ENCODE measurements at regions not wholly inside any gene's neighbourhood (a gene's known extent, or its start where the extent isn't known, plus 50 kb on each side); places are given as distances from the start of the nearest gene placed in this dataset.
"Not testable (repeated sequence)": the region's sequence is repeated elsewhere in the genome, so short reads cannot be mapped to it uniquely, and the experiment has no call there.

DNA sequence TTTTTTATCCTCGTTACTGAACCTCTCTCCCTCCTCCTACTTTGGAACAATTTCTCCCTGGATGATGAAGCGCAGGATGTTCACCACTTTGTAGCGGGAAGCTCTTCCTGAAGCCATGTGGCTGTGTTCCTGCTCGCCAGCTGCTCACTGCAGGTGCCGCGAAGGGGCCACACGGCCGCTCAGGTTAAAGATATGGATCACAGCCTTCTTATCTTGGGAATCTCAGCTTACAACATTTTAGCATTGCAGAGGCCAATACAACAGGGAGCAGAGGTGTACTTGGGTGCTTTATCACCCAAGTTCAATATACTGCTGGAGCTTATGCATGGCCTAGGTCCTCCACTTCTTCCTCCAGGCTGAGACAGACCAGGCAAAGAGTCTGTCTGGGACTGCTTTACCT, 201.2 kb upstream of the G2E3 start:
- peaks cover 18% of the 10 kb centered on the region for H3K4me1 ChIP-seq (ENCODE audit: control insufficient read depth, insufficient read depth, low read length, poor library complexity, severe bottlenecking)
- H3K36me3 ChIP-seq (ENCODE audit: control insufficient read depth, insufficient read depth, low read length): no peaks in the 10 kb centered on the region
- H3K4me3 ChIP-seq (ENCODE audit: extremely low read depth, insufficient read depth, low read length, poor library complexity, severe bottlenecking): no peak overlapping the region
- WGBS, 2 experiments (ENCODE audit: insufficient coverage in 2 of 2): 91 to 93% methylated on average over 8 of the region's 8 CpGs
- no peak overlapping the region for H3K27ac ChIP-seq (ENCODE audit: low read depth, low read length, severe bottlenecking)
- H3K9me3 ChIP-seq (ENCODE audit: control insufficient read depth, low read length): no peaks in the 10 kb centered on the region

DNA sequence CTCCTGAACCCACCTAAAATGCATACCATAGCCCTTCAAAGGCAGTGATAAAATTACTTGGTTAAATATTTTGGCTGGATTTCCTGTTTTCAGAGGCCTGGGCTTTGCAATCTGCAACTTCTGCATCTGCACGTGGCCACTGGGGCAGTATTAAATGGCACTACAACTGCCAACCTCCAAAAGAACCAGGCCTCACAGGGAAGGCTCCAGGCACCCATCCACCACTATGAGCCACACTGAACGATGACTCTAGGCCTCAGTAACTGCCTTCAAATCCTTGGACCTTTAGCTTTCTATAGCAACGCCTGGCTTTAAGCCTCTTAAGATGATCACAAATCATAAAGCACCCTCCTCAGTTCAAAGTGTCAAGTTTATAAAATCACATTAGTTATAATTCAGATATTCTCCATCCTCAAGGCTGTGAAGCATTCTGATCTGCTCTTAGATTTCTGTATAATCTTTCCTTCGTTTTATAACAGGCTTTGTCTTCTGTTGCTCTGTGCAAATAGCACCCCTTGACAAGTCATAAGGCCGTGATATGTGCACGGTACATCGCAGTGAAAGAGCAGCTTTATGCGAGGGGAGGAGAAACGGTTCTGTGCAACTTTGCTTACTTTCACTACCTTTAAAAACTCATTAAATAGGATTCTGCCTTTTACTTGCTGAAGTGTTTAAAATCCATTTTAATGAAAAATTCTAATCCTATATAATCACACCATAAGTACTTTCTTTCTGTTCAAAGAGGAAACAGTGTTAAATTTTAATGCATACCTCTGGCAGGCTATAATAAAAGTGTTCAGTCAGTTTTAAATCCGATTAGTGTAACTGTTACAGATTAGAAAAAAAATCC, 196.4 kb upstream of the G2E3 start:
- WGBS, 2 experiments (ENCODE audit: insufficient coverage in 2 of 2): 89 to 91% methylated on average over 4 to 8 of the region's 10 CpGs
- no peaks in the 10 kb centered on the region for H3K4me1 ChIP-seq (ENCODE audit: control insufficient read depth, insufficient read depth, low read length, poor library complexity, severe bottlenecking)
- H3K27ac ChIP-seq (ENCODE audit: low read depth, low read length, severe bottlenecking): no peak overlapping the region
- H3K9me3 ChIP-seq (ENCODE audit: control insufficient read depth, low read length): no peaks in the 10 kb centered on the region
- H3K4me3 ChIP-seq (ENCODE audit: extremely low read depth, insufficient read depth, low read length, poor library complexity, severe bottlenecking): no peak overlapping the region
- H3K36me3 ChIP-seq (ENCODE audit: control insufficient read depth, insufficient read depth, low read length): no peaks in the 10 kb centered on the region

DNA sequence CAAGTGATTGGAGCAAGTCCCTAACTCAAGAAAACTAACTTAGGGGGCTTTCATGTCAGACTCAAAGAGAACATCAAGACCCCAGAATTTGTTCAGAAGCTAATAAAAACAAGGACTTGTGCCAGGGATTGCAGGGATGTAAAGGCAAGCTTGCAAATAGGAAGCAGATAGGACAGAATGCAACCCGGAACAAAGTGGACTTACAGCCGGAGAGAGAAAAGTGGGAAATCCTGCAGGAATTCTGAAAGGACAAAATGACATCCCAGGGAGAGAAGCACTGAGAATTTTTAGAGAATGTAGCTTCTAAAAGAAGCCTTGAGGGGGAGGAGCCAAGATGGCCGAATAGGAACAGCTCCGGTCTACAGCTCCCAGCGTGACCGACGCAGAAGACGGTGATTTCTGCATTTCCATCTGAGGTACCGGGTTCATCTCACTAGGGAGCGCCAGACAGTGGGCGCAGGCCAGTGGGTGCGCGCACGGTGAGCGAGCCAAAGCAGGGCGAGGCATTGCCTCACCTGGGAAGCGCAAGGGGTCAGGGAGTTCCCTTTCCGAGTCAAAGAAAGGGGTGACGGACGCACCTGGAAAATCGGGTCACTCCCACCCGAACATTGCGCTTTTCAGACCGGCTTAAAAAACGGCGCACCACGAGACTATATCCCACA, 195.6 kb upstream of the G2E3 start:
- not testable (repeated sequence) for H3K9me3 ChIP-seq (ENCODE audit: control insufficient read depth, low read length); H3K4me1 ChIP-seq (ENCODE audit: control insufficient read depth, insufficient read depth, low read length, poor library complexity, severe bottlenecking); H3K36me3 ChIP-seq (ENCODE audit: control insufficient read depth, insufficient read depth, low read length); H3K27ac ChIP-seq (ENCODE audit: low read depth, low read length, severe bottlenecking); H3K4me3 ChIP-seq (ENCODE audit: extremely low read depth, insufficient read depth, low read length, poor library complexity, severe bottlenecking)
- WGBS, 2 experiments (ENCODE audit: insufficient coverage in 2 of 2): 80 to 92% methylated on average over 5 to 13 of the region's 27 CpGs

DNA sequence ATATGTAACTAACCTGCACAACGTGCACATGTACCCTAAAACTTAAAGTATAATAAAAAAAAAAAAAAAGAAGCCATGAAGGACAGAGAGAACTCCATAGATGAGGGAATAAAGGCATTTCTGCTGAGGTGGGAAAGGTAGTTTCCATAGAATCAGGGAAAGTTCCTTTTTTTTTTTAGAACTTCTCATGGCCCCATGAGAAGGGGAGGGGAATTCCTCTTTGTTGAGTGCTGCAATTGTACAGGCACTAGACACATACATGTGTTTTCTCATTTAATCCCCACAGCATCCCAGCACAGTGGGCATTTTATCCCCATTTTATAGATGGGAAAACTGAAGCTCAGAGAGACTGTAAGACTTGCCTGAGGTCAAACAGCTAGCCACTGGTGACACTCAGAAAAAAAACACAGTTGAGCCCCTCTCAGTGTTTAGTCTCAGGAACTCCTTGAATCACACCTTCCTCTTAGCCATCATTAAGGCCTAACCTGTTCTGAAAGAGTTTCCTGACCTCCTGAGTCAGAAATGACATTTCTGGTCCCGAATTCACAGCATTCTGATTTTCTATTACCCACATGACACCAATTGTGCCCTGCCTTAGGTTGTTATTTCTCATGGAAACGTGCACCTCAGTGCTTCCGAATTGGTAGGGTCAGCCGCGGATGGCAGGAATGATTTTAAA, 189.3 kb upstream of the G2E3 start:
- WGBS, 2 experiments (ENCODE audit: insufficient coverage in 2 of 2): 80 to 88% methylated on average over 1 of the region's 6 CpGs
- H3K27ac ChIP-seq (ENCODE audit: low read depth, low read length, severe bottlenecking): no peak overlapping the region
- no peaks in the 10 kb centered on the region for H3K36me3 ChIP-seq (ENCODE audit: control insufficient read depth, insufficient read depth, low read length)
- H3K4me1 ChIP-seq (ENCODE audit: control insufficient read depth, insufficient read depth, low read length, poor library complexity, severe bottlenecking): no peaks in the 10 kb centered on the region
- H3K4me3 ChIP-seq (ENCODE audit: extremely low read depth, insufficient read depth, low read length, poor library complexity, severe bottlenecking): no peak overlapping the region
- no peaks in the 10 kb centered on the region for H3K9me3 ChIP-seq (ENCODE audit: control insufficient read depth, low read length)

DNA sequence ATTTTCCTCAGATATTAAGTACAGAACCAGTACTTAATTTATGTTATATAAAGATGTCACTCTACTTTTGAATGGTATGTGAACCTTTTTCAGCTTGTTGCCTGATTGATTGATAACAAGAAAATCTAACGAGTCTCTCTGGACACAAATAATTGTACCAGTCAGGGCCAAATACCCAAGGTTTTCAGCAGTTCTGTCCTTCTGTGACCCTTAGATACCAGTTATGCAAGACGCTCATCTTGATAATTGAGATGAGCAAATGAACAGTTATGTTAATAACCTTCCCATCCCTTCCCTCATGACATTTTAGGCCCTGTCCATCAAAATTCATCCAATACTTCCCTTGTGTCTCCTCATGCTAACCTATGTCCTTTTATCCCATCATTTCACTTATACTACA, 185.9 kb upstream of the G2E3 start:
- Histone ChIP-seq H3K4me1 (ENCODE audit: control insufficient read depth, insufficient read depth, low read length, poor library complexity, severe bottlenecking) (no peaks in the 10 kb centered on the region), H3K4me3 (ENCODE audit: extremely low read depth, insufficient read depth, low read length, poor library complexity, severe bottlenecking) (no peak overlapping the region), H3K27ac (ENCODE audit: low read depth, low read length, severe bottlenecking) (no peak overlapping the region), H3K9me3 (ENCODE audit: control insufficient read depth, low read length) (no peaks in the 10 kb centered on the region), H3K36me3 (ENCODE audit: control insufficient read depth, insufficient read depth, low read length) (no peaks in the 10 kb centered on the region)
- WGBS, 2 experiments (ENCODE audit: insufficient coverage in 2 of 2): 80 to 100% methylated on average over 1 of the region's 2 CpGs

DNA sequence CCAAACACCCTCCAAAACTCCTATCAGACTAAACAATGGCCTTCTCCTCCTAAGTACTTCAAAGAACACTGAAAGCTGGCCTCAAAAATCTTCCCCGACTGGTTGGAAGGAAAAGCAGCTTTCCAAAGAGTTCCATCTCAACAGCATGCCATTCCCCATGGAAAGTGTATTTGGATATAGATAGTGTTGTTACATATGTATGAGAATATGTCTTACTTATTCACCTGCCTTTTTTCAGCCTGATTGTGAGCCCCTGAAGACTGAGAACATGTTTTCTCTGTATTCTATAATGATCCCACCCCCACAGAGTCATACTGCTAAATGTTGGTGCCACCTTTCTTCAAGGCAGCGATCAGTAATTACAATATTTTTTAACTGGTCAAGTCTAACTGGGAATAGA, 185.4 kb upstream of the G2E3 start:
- H3K36me3 ChIP-seq (ENCODE audit: control insufficient read depth, insufficient read depth, low read length): no peaks in the 10 kb centered on the region
- 80% methylated on average over 1 of the region's 2 CpGs; no CpG with 5 or more reads in 1 of the 2 experiments for WGBS, 2 experiments (ENCODE audit: insufficient coverage in 2 of 2)
- no peaks in the 10 kb centered on the region for H3K4me1 ChIP-seq (ENCODE audit: control insufficient read depth, insufficient read depth, low read length, poor library complexity, severe bottlenecking)
- no peak overlapping the region for H3K27ac ChIP-seq (ENCODE audit: low read depth, low read length, severe bottlenecking)
- no peak overlapping the region for H3K4me3 ChIP-seq (ENCODE audit: extremely low read depth, insufficient read depth, low read length, poor library complexity, severe bottlenecking)
- H3K9me3 ChIP-seq (ENCODE audit: control insufficient read depth, low read length): no peaks in the 10 kb centered on the region

DNA sequence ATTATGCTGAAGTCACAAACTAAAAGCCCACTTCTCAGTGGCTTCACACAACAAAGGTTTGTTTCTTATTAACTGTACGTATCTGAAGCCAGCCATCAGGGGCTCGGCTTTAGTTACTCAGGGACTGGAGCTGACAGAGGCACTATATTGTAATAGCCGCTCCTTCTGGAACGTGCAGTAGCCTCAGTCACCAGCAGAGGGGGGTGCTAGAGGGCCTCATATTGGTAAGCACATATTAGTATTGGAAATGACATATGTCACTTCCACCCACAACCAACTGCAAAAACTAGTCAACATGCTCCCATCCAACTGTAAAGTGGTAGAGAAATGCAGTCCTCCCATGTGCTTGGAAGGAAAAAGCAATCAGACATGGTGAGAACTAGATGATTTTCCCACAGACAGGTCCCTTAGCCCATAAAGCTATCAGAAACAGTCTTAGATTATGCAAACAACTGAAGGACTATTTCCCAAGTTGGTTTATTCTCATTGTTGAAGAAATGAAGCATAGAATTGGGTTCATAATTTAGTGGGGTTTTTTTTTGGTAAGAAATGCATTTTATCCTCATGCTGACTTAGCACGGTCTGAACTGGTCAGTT, 183.6 kb upstream of the G2E3 start:
- Histone ChIP-seq H3K4me1 (ENCODE audit: control insufficient read depth, insufficient read depth, low read length, poor library complexity, severe bottlenecking) (no peaks in the 10 kb centered on the region), H3K27ac (ENCODE audit: low read depth, low read length, severe bottlenecking) (no peak overlapping the region), H3K4me3 (ENCODE audit: extremely low read depth, insufficient read depth, low read length, poor library complexity, severe bottlenecking) (no peak overlapping the region), H3K9me3 (ENCODE audit: control insufficient read depth, low read length) (no peaks in the 10 kb centered on the region), H3K36me3 (ENCODE audit: control insufficient read depth, insufficient read depth, low read length) (no peaks in the 10 kb centered on the region)
- WGBS, 2 experiments (ENCODE audit: insufficient coverage in 2 of 2): 37 to 42% methylated on average over 2 to 4 of the region's 5 CpGs

DNA sequence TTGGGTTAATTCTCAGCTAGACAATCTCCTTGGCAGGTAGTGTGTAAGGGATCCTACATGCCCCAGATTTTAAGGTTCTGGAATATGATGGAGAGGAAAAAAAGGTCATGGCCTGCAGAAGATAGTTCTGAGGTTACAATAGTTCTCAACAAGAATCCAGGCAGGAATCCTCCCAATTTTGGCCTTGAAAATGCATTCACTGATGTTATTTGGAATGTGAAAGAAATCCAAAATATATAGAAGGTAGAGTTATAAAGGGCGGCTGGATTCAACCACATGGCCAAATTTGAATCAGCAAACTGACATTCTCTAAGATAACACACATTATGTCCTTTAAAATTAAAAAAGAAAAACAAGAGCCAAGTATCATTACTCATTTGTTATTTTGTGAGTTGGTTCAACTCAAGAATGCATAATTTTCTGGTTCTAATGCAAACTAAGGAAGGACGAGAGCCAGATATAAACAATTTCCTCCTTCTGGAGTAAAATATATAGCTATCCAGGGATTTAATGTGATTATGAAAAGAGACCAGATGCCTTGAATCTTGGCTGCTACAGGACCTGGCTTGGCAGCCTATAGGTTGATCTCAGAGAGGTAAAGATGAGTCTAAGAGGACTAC, 177.0 kb upstream of the G2E3 start:
- H3K36me3 ChIP-seq (ENCODE audit: control insufficient read depth, insufficient read depth, low read length): no peaks in the 10 kb centered on the region
- no peaks in the 10 kb centered on the region for H3K9me3 ChIP-seq (ENCODE audit: control insufficient read depth, low read length)
- no peaks in the 10 kb centered on the region for H3K4me1 ChIP-seq (ENCODE audit: control insufficient read depth, insufficient read depth, low read length, poor library complexity, severe bottlenecking)
- no peak overlapping the region for H3K27ac ChIP-seq (ENCODE audit: low read depth, low read length, severe bottlenecking)
- WGBS, 2 experiments (ENCODE audit: insufficient coverage in 2 of 2): no CpG with 5 or more reads among the region's 2 CpGs
- no peak overlapping the region for H3K4me3 ChIP-seq (ENCODE audit: extremely low read depth, insufficient read depth, low read length, poor library complexity, severe bottlenecking)

DNA sequence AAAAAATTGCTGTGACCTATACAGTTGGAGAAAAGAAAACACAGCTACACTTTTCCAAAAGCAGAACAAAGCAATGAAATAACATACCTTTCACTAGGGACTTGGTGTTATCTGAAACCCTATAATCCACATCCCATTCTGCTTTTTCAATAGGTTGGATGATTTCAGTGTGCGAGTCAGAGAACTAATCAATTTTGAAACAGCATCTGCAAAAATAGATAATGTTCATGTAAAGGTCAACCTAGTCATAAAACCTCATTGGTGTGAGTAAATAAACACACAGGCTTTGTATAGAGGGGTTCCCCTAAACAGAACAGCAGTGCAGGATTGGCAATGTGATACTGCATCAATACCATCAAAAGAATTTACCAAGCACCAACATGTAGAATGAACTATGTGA, 173.0 kb upstream of the G2E3 start:
- Histone ChIP-seq H3K4me1 (ENCODE audit: control insufficient read depth, insufficient read depth, low read length, poor library complexity, severe bottlenecking) (no peaks in the 10 kb centered on the region), H3K27ac (ENCODE audit: low read depth, low read length, severe bottlenecking) (no peak overlapping the region), H3K4me3 (ENCODE audit: extremely low read depth, insufficient read depth, low read length, poor library complexity, severe bottlenecking) (no peak overlapping the region), H3K36me3 (ENCODE audit: control insufficient read depth, insufficient read depth, low read length) (no peaks in the 10 kb centered on the region), H3K9me3 (ENCODE audit: control insufficient read depth, low read length) (no peaks in the 10 kb centered on the region)
- WGBS, 2 experiments (ENCODE audit: insufficient coverage in 2 of 2): 100% methylated on average over 1 of the region's 1 CpG; no CpG with 5 or more reads in 1 of the 2 experiments

DNA sequence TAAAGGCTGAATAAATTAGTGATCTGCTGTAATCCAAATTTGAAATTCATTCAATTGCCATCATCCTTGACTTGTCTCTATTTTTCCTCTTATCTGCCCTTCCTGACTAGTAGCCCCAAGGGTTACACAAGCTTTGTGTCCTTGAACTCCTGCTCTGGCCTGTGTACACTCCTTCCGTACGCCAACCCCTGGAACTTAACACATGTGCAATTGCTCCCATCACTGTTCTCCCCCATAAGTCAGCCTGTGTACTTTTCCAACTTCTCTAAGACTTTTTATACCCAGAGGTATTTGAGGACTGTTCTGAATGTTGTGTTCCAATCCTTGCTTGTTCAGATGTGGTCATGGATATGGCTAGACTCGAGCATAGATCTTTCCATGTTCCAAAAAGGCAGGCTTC, 171.1 kb upstream of the G2E3 start:
- 94 to 100% methylated on average over 2 of the region's 3 CpGs for WGBS, 2 experiments (ENCODE audit: insufficient coverage in 2 of 2)
- Histone ChIP-seq H3K4me3 (ENCODE audit: extremely low read depth, insufficient read depth, low read length, poor library complexity, severe bottlenecking) (no peak overlapping the region), H3K36me3 (ENCODE audit: control insufficient read depth, insufficient read depth, low read length) (no peaks in the 10 kb centered on the region), H3K9me3 (ENCODE audit: control insufficient read depth, low read length) (no peaks in the 10 kb centered on the region), H3K4me1 (ENCODE audit: control insufficient read depth, insufficient read depth, low read length, poor library complexity, severe bottlenecking) (no peaks in the 10 kb centered on the region), H3K27ac (ENCODE audit: low read depth, low read length, severe bottlenecking) (no peak overlapping the region)
